GM06990 (cell line): ENCODE measurements at regions not wholly inside any gene's neighbourhood (a gene's known extent, or its start where the extent isn't known, plus 50 kb on each side); places are given as distances from the start of the nearest gene placed in this dataset.

Experiments used
- DNase-seq: peaks from one replicate; pipeline ENCODE4 v3.0.0-alpha.2; 2011; ENCODE audit not compliant: insufficient read length; ENCODE audit errors: extremely low read depth
- H3K27me3 ChIP-seq: replicated peaks from 2 replicates; pipeline ENCODE4 v1.6.0; 2011; ENCODE audit warnings: low read length; ENCODE audit not compliant: control insufficient read depth, insufficient read depth
- H3K36me3 ChIP-seq: 2 replicates; pipeline ENCODE4 v1.5.1; 2011; ENCODE audit warnings: low read length; ENCODE audit not compliant: control insufficient read depth, insufficient read depth
- H3K4me3 ChIP-seq: replicated peaks from 2 replicates; pipeline ENCODE4 v1.5.1; 2011; ENCODE audit warnings: low read depth, mild to moderate bottlenecking, control low read depth, low read length
- CTCF ChIP-seq: IDR thresholded peaks from 2 replicates; pipeline ENCODE4 v1.5.1; 2011; ENCODE audit warnings: low read length, control low read depth, mild to moderate bottlenecking, inconsistent platforms; ENCODE audit not compliant: insufficient read depth, poor library complexity, severe bottlenecking

DNA sequence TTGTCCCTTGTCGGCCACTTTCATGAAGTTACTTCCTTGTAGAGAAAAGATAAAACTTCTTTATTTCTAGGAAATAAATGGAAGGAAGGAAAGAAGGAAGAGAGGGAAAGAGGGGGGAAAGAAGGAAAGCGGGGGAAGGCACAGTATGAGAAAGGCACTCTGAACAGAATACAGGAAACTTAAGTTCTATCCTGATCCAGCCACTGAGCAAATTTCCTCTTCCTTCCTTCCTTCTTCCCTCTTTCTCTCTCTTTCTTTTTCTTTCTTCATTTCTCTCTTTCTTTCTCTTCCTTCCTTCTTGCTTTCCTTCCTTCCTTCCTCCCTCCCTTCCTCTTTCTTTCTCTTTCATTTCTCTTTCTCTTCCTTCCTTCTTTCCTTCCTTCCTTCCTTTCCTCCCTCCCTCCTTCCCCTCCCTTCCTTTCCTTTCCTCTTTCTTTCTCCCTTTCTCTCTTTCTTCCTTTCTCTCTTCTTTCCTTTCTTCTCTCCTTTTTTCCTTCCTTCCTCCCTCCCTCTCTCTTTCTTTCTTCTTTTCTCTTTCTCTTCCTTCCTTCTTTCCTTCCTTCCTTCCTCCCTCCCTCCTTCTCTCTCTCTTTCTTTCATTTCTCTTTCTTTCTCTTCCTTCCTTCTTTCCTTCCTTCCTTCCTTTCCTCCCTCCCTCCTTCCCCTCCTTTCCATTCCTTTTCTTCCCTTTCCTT, 240.2 kb upstream of the BRINP1 start:
- TF ChIP-seq CTCF, result no peak
- H3K36me3 ChIP-seq, result no peaks in the 10 kb centered on the region

DNA sequence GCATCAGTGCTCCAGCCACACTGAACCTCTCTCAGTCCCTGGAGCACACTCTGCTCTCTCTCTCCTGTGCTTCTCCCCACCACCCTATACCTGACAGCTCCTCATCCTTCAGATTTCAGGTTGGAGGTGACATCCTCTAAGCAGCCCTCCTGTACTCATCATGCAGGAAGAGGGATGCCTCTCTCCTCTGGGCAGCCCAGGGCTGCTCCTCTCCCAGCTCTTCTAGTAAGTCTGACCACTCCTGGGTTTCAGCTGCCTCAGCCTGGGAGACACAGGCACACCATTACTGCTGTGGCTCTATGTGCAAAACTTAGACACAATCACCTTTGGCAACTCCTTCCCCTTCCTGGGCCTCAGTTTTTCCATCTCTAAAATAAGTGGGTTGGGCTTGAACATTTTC, 232.4 kb upstream of the BRINP1 start:
- Histone ChIP-seq H3K27me3 (no peaks in the 10 kb centered on the region), H3K36me3 (no peaks in the 10 kb centered on the region), H3K4me3 (no peak overlapping the region)
- DNase-seq, result no peak
- no peak for TF ChIP-seq CTCF

More for the DNA sequence above, 240.2 kb upstream of the BRINP1 start:
- H3K27me3 ChIP-seq, result no peaks in the 10 kb centered on the region
- no peak for DNase-seq
- no peak overlapping the region for H3K4me3 ChIP-seq

DNA sequence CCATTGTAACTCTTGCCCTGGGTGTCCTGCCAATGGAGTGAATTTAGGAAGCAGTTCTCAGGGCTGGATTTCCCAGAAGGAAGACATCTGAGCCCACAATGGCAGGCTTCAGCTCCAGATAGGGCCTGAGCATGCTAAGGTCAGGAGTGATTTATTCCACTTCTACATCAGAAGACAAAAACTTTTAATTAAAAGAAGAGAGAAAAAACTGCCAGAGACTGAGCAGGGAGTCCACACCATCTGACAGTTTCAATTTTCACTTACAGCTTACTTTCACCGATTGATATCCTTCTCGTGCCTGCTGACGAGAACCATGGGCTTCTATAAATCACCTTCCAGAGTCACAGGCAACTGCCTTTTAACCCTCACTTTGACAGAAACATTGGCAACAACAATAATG, 228.3 kb upstream of the BRINP1 start:
- TF ChIP-seq CTCF, result no peak
- Histone ChIP-seq H3K27me3 (no peaks in the 10 kb centered on the region), H3K4me3 (no peak overlapping the region), H3K36me3 (no peaks in the 10 kb centered on the region)
- DNase-seq, result no peak

- H3K27me3 ChIP-seq, result no peaks in the 10 kb centered on the region
- H3K4me3 ChIP-seq, result no peak overlapping the region
- H3K36me3 ChIP-seq, result no peaks in the 10 kb centered on the region
- no peak for DNase-seq
- TF ChIP-seq CTCF, result no peak
Observed at GRCh38 chr9:119596703-119597102, 227.5 kb upstream of the BRINP1 start.

DNA sequence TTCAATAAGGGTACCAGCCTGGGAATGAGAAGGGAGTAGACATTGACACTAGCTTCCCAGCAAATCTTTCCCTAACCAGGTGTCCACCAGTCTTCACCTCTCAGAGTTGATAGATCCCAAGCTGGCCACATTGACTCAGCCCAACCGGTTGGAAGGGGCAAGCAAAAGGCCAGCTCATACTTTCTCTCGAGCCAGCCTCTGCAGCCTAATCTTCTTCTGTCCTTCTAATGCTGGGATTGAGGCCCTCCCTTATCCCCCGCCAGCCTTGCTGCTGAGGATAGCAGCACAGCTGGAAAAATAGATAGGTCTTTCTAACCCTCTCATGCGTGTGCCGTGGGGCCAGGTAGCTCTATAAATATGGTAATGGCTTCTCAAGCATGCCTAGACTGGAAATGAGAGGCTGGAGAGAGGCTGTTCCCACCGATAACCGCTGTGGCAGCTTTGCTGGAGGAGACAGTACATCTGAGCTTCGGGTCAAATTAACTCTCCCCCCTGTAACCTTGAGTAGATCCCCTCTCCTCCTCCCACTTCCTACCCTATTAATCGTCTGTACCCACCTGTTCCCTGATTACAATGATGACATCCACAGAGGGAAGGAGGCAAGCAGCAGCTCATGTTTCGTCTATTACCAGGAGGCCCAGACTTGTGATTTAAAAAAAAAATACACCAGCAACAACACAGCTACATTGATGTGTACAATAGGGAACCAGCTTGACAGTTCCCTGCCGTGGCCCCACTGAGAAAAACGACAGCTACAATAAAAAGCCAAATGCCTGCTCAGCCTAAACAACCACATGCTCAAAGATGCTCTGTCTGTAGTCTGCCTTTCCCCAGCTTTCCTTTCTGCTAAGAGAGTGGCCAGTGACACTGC, 219.9 kb upstream of the BRINP1 start:
- no peak for TF ChIP-seq CTCF
- DNase-seq, result no peak

More for the DNA sequence above, 219.9 kb upstream of the BRINP1 start:
- Histone ChIP-seq H3K4me3 (no peak overlapping the region), H3K36me3 (no peaks in the 10 kb centered on the region), H3K27me3 (no peaks in the 10 kb centered on the region)
